Panc1 (cell line): ENCODE measurements at regions not wholly inside any gene's neighbourhood (a gene's known extent, or its start where the extent isn't known, plus 50 kb on each side); places are given as distances from the start of the nearest gene placed in this dataset.

Source experiments
- ATAC-seq: fragments of 200-7000 bp; cut with Tn5 transposase; 2 replicates; pipeline ENCODE4 v1.9.1; 2020; ENCODE audit warnings: mild to moderate bottlenecking, moderate library complexity
- BruUV-seq: library from RNA; stranded (reverse); fragments of 400-500 nt; replicated peaks from 2 replicates; lab custom pipeline; 2021; lab: Mats Ljungman, UMichigan
- CTCF ChIA-PET: fragments of 300-600 bp; sonication (Branson Sonifier 250); formaldehyde crosslinking; loops from one replicate; lab custom pipeline; 2022; ENCODE audit warnings: antibody characterized with exemption; lab: Charles Lee
- POLR2A ChIA-PET: fragments of 300-600 bp; sonication (Branson Sonifier 250); formaldehyde crosslinking; loops from one replicate; lab custom pipeline; 2022; ENCODE audit warnings: antibody characterized with exemption; lab: Charles Lee
- DNase-seq: peaks from one replicate; pipeline ENCODE4 v3.0.0-alpha.2; 2010; ENCODE audit warnings: low read depth, low spot score
- H3K27ac ChIP-seq: 2 replicates; pipeline ENCODE4 v1.5.1; 2011; ENCODE audit warnings: mild to moderate bottlenecking, low read length, inconsistent platforms
- H3K27me3 ChIP-seq: fragments of 200-500 bp; sonication (Bioruptor generic); 2 replicates; pipeline ENCODE4 v1.6.0; 2014; ENCODE audit warnings: low read length, inconsistent platforms; ENCODE audit not compliant: control insufficient read depth, insufficient read depth
- H3K36me3 ChIP-seq: fragments of 200-500 bp; sonication (Bioruptor generic); 2 replicates; pipeline ENCODE4 v1.5.1; 2014; ENCODE audit warnings: inconsistent platforms, mild to moderate bottlenecking, low read length, moderate library complexity; ENCODE audit not compliant: control insufficient read depth, insufficient read depth
- H3K4me1 ChIP-seq: 2 replicates; pipeline ENCODE4 v1.5.1; 2011; ENCODE audit warnings: inconsistent platforms, mild to moderate bottlenecking, low read length, moderate library complexity; ENCODE audit not compliant: control insufficient read depth, insufficient read depth
- H3K4me3 ChIP-seq, 2 experiments: 2 replicates each; pipeline ENCODE4 v1.5.1; 2011 to 2012; ENCODE audit warnings: low read depth in 2 of 2, low read length in 2 of 2, mild to moderate bottlenecking in 2 of 2, inconsistent platforms in 1 of 2, moderate library complexity in 1 of 2
- H3K9me3 ChIP-seq: fragments of 200-500 bp; sonication (Bioruptor generic); 2 replicates; pipeline ENCODE4 v1.5.1; 2014; ENCODE audit warnings: low read depth, mild to moderate bottlenecking, inconsistent platforms, low read length, moderate library complexity; ENCODE audit not compliant: control insufficient read depth, insufficient read depth
- POLR2AphosphoS5 ChIP-seq: IDR thresholded peaks from 2 replicates; pipeline ENCODE4 v1.6.1; 2012; ENCODE audit warnings: mild to moderate bottlenecking, low read depth, low read length, moderate library complexity
- SIN3A ChIP-seq: IDR thresholded peaks from 2 replicates; pipeline ENCODE4 v1.6.1; 2012; ENCODE audit warnings: low read depth, mild to moderate bottlenecking, low read length, moderate library complexity, borderline replicate concordance; ENCODE audit not compliant: insufficient read depth
- TCF7L2 ChIP-seq: IDR thresholded peaks from 2 replicates; pipeline ENCODE4 v1.6.1; 2011; ENCODE audit warnings: mild to moderate bottlenecking, low read depth, low read length, inconsistent platforms
- in situ Hi-C: cut with HindIII; loops from 2 replicates; pipeline ENCODE4 v1.10.0; 2016; ENCODE audit warnings: low sequenced_read_pairs, low pct_unique_long_range_greater_than_20kb
- intact Hi-C: fragments of 100-400 bp; cut with micrococcal nuclease; formaldehyde crosslinking; loops from one replicate; pipeline ENCODE4 v1.10.0; 2022; ENCODE audit not compliant: unreplicated experiment
- TF ChIP-seq, protein P1 (sequence below), 2 experiments: IDR thresholded peaks; 2 replicates each; pipeline ENCODE4 v1.6.1; 2011 to 2012; ENCODE audit warnings: low read depth in 2 of 2, control low read depth in 1 of 2, low read length in 1 of 2, mild to moderate bottlenecking in 1 of 2, moderate library complexity in 1 of 2; ENCODE audit not compliant: insufficient read depth in 1 of 2
- TF ChIP-seq, protein P2 (sequence below): fragments of 450-650 bp; IDR thresholded peaks from 2 replicates; pipeline ENCODE4 v1.5.1; 2017; ENCODE audit warnings: mild to moderate bottlenecking

DNA sequence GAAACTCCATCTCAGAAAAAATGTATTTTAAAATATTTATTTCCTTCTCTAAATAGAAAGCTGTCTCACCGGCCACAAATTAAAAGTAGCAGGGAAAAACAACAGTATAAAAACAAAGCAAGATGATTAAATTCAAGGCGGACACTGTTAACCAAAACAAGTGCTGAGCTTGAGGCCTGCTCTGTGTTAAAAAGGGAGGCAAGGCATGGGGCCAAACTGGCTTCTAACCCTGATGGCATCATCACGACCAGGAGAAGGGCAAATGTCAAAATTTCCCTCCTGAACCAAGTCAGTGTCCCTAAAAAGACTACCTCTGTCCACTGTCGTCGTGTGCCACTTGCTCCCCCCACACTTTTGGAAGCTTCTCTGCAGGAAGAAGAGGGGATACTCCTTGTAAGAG is 116.1 kb downstream of the MSX2 start:
- TF ChIP-seq SIN3A (no peak), TCF7L2 (no peak), POLR2AphosphoS5 (no peak)
- TF ChIP-seq, protein P1, sequence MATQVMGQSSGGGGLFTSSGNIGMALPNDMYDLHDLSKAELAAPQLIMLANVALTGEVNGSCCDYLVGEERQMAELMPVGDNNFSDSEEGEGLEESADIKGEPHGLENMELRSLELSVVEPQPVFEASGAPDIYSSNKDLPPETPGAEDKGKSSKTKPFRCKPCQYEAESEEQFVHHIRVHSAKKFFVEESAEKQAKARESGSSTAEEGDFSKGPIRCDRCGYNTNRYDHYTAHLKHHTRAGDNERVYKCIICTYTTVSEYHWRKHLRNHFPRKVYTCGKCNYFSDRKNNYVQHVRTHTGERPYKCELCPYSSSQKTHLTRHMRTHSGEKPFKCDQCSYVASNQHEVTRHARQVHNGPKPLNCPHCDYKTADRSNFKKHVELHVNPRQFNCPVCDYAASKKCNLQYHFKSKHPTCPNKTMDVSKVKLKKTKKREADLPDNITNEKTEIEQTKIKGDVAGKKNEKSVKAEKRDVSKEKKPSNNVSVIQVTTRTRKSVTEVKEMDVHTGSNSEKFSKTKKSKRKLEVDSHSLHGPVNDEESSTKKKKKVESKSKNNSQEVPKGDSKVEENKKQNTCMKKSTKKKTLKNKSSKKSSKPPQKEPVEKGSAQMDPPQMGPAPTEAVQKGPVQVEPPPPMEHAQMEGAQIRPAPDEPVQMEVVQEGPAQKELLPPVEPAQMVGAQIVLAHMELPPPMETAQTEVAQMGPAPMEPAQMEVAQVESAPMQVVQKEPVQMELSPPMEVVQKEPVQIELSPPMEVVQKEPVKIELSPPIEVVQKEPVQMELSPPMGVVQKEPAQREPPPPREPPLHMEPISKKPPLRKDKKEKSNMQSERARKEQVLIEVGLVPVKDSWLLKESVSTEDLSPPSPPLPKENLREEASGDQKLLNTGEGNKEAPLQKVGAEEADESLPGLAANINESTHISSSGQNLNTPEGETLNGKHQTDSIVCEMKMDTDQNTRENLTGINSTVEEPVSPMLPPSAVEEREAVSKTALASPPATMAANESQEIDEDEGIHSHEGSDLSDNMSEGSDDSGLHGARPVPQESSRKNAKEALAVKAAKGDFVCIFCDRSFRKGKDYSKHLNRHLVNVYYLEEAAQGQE (IDR thresholded peaks at IDR 0.05; ENCODE audit: insufficient read depth in 1 of 2, low read depth in 2 of 2, low read length in 1 of 2), result no peak
- ChIA-PET POLR2A (no interaction called here), CTCF (no interaction called here)
- Histone ChIP-seq H3K4me1 (no peaks in the 10 kb centered on the region), H3K36me3 (no peaks in the 10 kb centered on the region), H3K27ac (no peak overlapping the region), H3K27me3 (0 out of 2 replicates have a peak, but pooled peaks cover 2% of the 10 kb centered on the region), H3K4me3 (no peak overlapping the region), H3K9me3 (no peaks in the 10 kb centered on the region)
- BruUV-seq, result no TSS peak
- intact Hi-C loops (no loop called here), in situ Hi-C loops (no loop called here)
- DNase-seq, result no peak
- ATAC-seq, result no peak

DNA sequence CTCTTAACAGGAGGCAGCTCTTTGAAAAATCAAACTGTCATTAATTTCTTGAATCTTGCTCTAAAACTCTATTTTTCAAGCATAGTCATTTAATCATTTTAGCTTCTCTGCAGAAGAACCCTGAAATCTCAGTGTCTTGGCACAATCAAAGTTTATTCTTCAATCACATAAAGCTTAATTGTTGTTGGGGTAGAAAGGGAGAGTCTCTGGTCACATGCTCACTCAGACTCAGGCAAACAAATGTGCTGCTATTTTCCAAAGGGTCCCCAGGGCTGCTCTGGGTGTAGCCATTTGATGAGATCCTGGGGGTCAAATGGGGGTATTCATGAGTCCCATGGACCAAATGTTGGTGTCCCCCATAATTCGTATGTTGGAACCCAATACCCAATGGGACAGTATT is 114.8 kb downstream of the MSX2 start:
- no TSS peak for BruUV-seq
- Histone ChIP-seq H3K27me3 (peaks cover 2% of the 10 kb centered on the region; the same call in 1 of the 2 replicates), H3K27ac (no peak overlapping the region), H3K4me3 (no peak overlapping the region), H3K36me3 (no peaks in the 10 kb centered on the region), H3K4me1 (no peaks in the 10 kb centered on the region), H3K9me3 (no peaks in the 10 kb centered on the region)
- intact Hi-C loops, result no loop called here
- CTCF ChIA-PET, result no interaction called here
- DNase-seq (no peak), ATAC-seq (no peak)
- in situ Hi-C loops, result no loop called here
- TF ChIP-seq, protein P1 (IDR thresholded peaks at IDR 0.05; ENCODE audit: insufficient read depth in 1 of 2, low read depth in 2 of 2, low read length in 1 of 2), result no peak
- no peak for TF ChIP-seq SIN3A
- no peak for TF ChIP-seq TCF7L2
- no peak for TF ChIP-seq POLR2AphosphoS5
- TF ChIP-seq, protein P2, sequence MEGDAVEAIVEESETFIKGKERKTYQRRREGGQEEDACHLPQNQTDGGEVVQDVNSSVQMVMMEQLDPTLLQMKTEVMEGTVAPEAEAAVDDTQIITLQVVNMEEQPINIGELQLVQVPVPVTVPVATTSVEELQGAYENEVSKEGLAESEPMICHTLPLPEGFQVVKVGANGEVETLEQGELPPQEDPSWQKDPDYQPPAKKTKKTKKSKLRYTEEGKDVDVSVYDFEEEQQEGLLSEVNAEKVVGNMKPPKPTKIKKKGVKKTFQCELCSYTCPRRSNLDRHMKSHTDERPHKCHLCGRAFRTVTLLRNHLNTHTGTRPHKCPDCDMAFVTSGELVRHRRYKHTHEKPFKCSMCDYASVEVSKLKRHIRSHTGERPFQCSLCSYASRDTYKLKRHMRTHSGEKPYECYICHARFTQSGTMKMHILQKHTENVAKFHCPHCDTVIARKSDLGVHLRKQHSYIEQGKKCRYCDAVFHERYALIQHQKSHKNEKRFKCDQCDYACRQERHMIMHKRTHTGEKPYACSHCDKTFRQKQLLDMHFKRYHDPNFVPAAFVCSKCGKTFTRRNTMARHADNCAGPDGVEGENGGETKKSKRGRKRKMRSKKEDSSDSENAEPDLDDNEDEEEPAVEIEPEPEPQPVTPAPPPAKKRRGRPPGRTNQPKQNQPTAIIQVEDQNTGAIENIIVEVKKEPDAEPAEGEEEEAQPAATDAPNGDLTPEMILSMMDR, result no peak
- POLR2A ChIA-PET, result interaction anchor here (0.7 kb wide), 1 partner anchor 37 kb away, joined by 6 read pairs; no protein-coding TSS in a partner anchor
